ENCODE measurements at regions not wholly inside any gene's neighbourhood (a gene's known extent, or its start where the extent isn't known, plus 50 kb on each side); places are given as distances from the start of the nearest gene placed in this dataset.

DNA sequence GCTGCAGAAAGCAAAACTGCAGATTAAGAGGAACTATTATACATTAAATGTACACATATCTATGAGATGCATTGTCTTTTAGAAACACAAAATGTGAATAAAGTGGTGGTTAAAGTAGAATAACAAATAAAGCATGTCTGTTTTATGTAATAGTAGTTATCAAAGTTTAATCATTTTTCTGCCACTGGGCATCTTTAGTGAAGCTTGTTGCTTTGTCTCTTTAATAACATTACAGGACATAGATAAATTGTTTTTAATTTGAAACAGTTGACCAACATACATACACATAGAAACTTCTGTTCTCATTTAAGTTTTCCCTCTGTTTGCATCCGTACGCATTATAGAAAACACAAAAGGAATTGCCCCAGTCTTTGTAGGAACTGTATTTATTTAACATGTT is 1700.0 kb upstream of the ADGRL3 start:
- Mint-ChIP-seq H3K4me1 (peaks cover 11 to 12% of the 10 kb centered on the region in 2 experiments), H3K4me3 (no peak overlapping the region), H3K27ac (no peak overlapping the region), H3K36me3 (ENCODE audit: insufficient read depth in 1 of 3, low read depth in 3 of 3) (peaks cover 0 to 3% (median 0%) of the 10 kb centered on the region in 3 experiments; a peak in 1 of 7 replicates), H3K27me3 (ENCODE audit: low read depth) (no peaks in the 10 kb centered on the region), H3K9me3 (no peaks in the 10 kb centered on the region; a peak in 1 of 5 replicates)
- Histone ChIP-seq H4K8ac (replicated peaks; ENCODE audit: insufficient read length, low read depth, low read length) (no peak overlapping the region), H3K9ac (ENCODE audit: extremely low read depth, insufficient read length, low read length) (no peak overlapping the region), H3K4ac (ENCODE audit: low read depth, low read length) (no peak overlapping the region), H2AK5ac (ENCODE audit: insufficient read length, low read length) (no peak overlapping the region), H2BK20ac (ENCODE audit: low read depth, low read length, poor library complexity, severe bottlenecking) (no peak overlapping the region), H3K14ac (ENCODE audit: insufficient read depth, low read length) (no peak overlapping the region), H3K27ac (ENCODE audit: insufficient read length, low read depth, low read length) (no peak overlapping the region), H3K18ac (ENCODE audit: insufficient read length, low read depth, low read length) (no peak overlapping the region), H2BK5ac (ENCODE audit: insufficient read length, low read length) (no peak overlapping the region), H3T11ph (ENCODE audit: low read length) (no peak overlapping the region), H4K5ac (ENCODE audit: insufficient read length, low read depth, low read length) (no peak overlapping the region), H2AFZ (ENCODE audit: low read length) (no peak overlapping the region), H3K79me1 (ENCODE audit: insufficient read depth, low read depth, low read length, poor library complexity, severe bottlenecking) (no peaks in the 10 kb centered on the region), H3K4me1 (ENCODE audit: insufficient read depth, low read length) (no peaks in the 10 kb centered on the region; the same call in 1 of the 2 replicates), H3K9me3 (ENCODE audit: control insufficient read depth, low read depth, low read length) (no peaks in the 10 kb centered on the region), H3K79me2 (ENCODE audit: insufficient read depth, low read length) (no peaks in the 10 kb centered on the region), H4K20me1 (ENCODE audit: control insufficient read depth, insufficient read depth, insufficient read length) (no peaks in the 10 kb centered on the region), H2BK15ac (ENCODE audit: low read depth, low read length) (no peak overlapping the region), H2BK12ac (ENCODE audit: insufficient read length, low read depth, low read length) (no peak overlapping the region), H2BK120ac (ENCODE audit: low read depth, low read length, poor library complexity, severe bottlenecking) (no peak overlapping the region), H4K91ac (ENCODE audit: insufficient read length, low read depth, low read length) (no peak overlapping the region), H3K23ac (ENCODE audit: insufficient read length, low read depth, low read length) (no peak overlapping the region), H3K4me2 (ENCODE audit: insufficient read depth, insufficient read length, low read length) (no peak overlapping the region), H3K56ac (ENCODE audit: insufficient read length, low read depth, low read length) (no peak overlapping the region), H3K23me2 (ENCODE audit: insufficient read length, low read depth, low read length, poor library complexity, severe bottlenecking) (no peaks in the 10 kb centered on the region), H3K27me3 (ENCODE audit: insufficient read depth, low read length) (no peaks in the 10 kb centered on the region)
- WGBS (ENCODE audit: extremely low coverage, insufficient read length, low lambda C conversion rate): no CpG with 5 or more reads among the region's 2 CpGs
- TF ChIP-seq, protein P1, sequence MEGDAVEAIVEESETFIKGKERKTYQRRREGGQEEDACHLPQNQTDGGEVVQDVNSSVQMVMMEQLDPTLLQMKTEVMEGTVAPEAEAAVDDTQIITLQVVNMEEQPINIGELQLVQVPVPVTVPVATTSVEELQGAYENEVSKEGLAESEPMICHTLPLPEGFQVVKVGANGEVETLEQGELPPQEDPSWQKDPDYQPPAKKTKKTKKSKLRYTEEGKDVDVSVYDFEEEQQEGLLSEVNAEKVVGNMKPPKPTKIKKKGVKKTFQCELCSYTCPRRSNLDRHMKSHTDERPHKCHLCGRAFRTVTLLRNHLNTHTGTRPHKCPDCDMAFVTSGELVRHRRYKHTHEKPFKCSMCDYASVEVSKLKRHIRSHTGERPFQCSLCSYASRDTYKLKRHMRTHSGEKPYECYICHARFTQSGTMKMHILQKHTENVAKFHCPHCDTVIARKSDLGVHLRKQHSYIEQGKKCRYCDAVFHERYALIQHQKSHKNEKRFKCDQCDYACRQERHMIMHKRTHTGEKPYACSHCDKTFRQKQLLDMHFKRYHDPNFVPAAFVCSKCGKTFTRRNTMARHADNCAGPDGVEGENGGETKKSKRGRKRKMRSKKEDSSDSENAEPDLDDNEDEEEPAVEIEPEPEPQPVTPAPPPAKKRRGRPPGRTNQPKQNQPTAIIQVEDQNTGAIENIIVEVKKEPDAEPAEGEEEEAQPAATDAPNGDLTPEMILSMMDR (conservative IDR thresholded peaks at IDR 0.05): no peak
- DNase-seq: no peak

Measured in H9 (cell line).